ENCODE measurements at regions not wholly inside any gene's neighbourhood (a gene's known extent, or its start where the extent isn't known, plus 50 kb on each side); places are given as distances from the start of the nearest gene placed in this dataset.

- H3K36me3 Mint-ChIP-seq (ENCODE audit: low read depth): peaks cover 9% of the 10 kb centered on the region
- ATAC-seq: no peak
- Histone ChIP-seq H3K9me2 (ENCODE audit: insufficient read depth) (no peaks in the 10 kb centered on the region), H3K4me1 (ENCODE audit: insufficient read depth) (no peaks in the 10 kb centered on the region), H3K4me3 (no peak overlapping the region), H4K20me1 (replicated peaks; ENCODE audit: insufficient read depth) (no peaks in the 10 kb centered on the region), H3K27me3 (ENCODE audit: insufficient read depth) (no peaks in the 10 kb centered on the region), H3F3A (replicated peaks; ENCODE audit: low read depth) (no peaks in the 10 kb centered on the region), H3K79me2 (replicated peaks; ENCODE audit: insufficient read depth) (no peaks in the 10 kb centered on the region), H3K36me3 (ENCODE audit: insufficient read depth) (no peaks in the 10 kb centered on the region), H3K27ac (ENCODE audit: low read depth) (no peak overlapping the region), H2AFZ (0 out of 2 replicates have a peak overlapping the region, but pooled peaks have one; percentile 60), H3K4me2 (no peak overlapping the region)
- peaks cover 4% of the 10 kb centered on the region for H3K27me3 Mint-ChIP-seq (ENCODE audit: insufficient read depth, low read depth, poor library complexity)
- H3K4me3 Mint-ChIP-seq: no peak overlapping the region
- DNase-seq (ENCODE audit: low spot score): no peak
- H3K27ac Mint-ChIP-seq: no peak overlapping the region
- TF ChIP-seq NANOG (IDR thresholded peaks at IDR 0.05; ENCODE audit: borderline replicate concordance) (no peak), ZNF114 (CRISPR knock-in tag; IDR thresholded peaks at IDR 0.05) (no peak), EZH2phosphoT487 (IDR thresholded peaks at IDR 0.05; ENCODE audit: unreplicated experiment) (no peak), ZNF331 (CRISPR knock-in tag; IDR thresholded peaks at IDR 0.05; ENCODE audit: low read depth) (no peak), REST (IDR thresholded peaks at IDR 0.05; ENCODE audit: unreplicated experiment) (no peak), EZH2 (IDR thresholded peaks at IDR 0.05; ENCODE audit: low read depth, unreplicated experiment) (no peak), POLR2AphosphoS5 (IDR thresholded peaks at IDR 0.05; ENCODE audit: low read depth) (no peak), JUNB (IDR thresholded peaks at IDR 0.05; ENCODE audit: unreplicated experiment) (no peak), ETS1 (IDR thresholded peaks at IDR 0.05) (no peak), CREB1 (CRISPR knock-in tag; IDR thresholded peaks at IDR 0.05; ENCODE audit: low read depth) (no peak), ZNF462 (CRISPR knock-in tag; IDR thresholded peaks at IDR 0.05) (no peak)
- peaks cover 20% of the 10 kb centered on the region for H3K9me3 Mint-ChIP-seq
- H3K4me1 Mint-ChIP-seq: peaks cover 3% of the 10 kb centered on the region; the same call in 2 of the 3 replicates
Observed at GRCh38 chr6:156582509-156582992, 194.6 kb upstream of the ARID1B start.

Data from GM23338 (cell line).